ENCODE measurements at regions not wholly inside any gene's neighbourhood (a gene's known extent, or its start where the extent isn't known, plus 50 kb on each side); places are given as distances from the start of the nearest gene placed in this dataset.

GRCh38 chr13:22311734-22312404 lies 641.0 kb downstream of the FGF9 start:
- TF ChIP-seq, protein P1, sequence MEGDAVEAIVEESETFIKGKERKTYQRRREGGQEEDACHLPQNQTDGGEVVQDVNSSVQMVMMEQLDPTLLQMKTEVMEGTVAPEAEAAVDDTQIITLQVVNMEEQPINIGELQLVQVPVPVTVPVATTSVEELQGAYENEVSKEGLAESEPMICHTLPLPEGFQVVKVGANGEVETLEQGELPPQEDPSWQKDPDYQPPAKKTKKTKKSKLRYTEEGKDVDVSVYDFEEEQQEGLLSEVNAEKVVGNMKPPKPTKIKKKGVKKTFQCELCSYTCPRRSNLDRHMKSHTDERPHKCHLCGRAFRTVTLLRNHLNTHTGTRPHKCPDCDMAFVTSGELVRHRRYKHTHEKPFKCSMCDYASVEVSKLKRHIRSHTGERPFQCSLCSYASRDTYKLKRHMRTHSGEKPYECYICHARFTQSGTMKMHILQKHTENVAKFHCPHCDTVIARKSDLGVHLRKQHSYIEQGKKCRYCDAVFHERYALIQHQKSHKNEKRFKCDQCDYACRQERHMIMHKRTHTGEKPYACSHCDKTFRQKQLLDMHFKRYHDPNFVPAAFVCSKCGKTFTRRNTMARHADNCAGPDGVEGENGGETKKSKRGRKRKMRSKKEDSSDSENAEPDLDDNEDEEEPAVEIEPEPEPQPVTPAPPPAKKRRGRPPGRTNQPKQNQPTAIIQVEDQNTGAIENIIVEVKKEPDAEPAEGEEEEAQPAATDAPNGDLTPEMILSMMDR (conservative IDR thresholded peaks at IDR 0.05), result no peak
- no peak for TF ChIP-seq EZH2 (IDR thresholded peaks at IDR 0.05; ENCODE audit: low read depth)
